ENCODE measurements at regions not wholly inside any gene's neighbourhood (a gene's known extent, or its start where the extent isn't known, plus 50 kb on each side); places are given as distances from the start of the nearest gene placed in this dataset.
"Not testable (repeated sequence)": the region's sequence is repeated elsewhere in the genome, so short reads cannot be mapped to it uniquely, and the experiment has no call there.

DNA sequence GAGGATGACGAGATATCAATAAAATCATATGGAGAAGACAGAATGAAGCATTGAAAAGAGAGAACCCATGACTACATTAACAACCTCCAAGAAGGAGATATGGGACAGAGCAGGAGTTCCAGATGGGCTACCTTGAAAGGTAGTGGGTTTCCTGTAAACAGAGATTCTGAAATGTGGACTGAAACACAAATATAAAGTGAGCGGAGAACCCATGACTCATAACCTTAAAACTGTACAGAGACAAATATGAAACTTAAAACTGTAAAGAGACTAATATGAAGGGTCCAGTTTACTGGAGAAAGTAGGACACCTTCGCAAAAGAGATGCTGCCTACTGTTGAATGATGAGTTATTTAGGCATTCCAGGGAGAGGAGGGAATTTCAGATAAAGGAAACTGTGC lies 383.7 kb downstream of the CAAP1 start:
- Histone ChIP-seq H2AFZ (ENCODE audit: low read length, unreplicated experiment) (no peak overlapping the region), H3K4me3 (ENCODE audit: low read depth, low read length) (no peak overlapping the region), H3K27ac (ENCODE audit: low read depth, low read length) (no peak overlapping the region), H3K4me1 (ENCODE audit: control insufficient read depth, insufficient read depth, low read length, unreplicated experiment) (no peaks in the 10 kb centered on the region), H3K27me3 (ENCODE audit: insufficient read depth, low read length) (peaks cover 17% of the 10 kb centered on the region; the same call in 1 of the 2 replicates), H3K79me2 (ENCODE audit: control insufficient read depth, insufficient read depth, low read length, unreplicated experiment) (no peaks in the 10 kb centered on the region), H3K36me3 (ENCODE audit: insufficient read depth, low read length) (no peaks in the 10 kb centered on the region)

DNA sequence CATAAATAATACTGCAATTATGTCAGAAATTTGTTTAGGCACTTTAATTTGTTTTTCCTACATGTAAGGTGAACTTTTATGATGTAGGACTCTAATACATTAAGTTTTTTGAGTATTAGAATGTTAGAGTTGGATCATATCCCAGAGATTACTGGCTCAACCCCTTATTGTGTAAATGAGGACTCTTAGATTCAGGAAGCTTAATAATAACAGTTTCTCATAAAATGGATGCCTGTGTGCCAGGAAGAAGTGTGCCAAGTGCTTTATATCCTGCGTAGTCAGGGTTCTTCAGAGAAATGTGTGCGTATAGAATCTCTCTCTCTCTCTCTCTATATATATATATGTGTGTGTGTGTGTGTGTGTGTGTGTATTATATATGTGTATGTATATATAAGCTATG lies 388.5 kb downstream of the CAAP1 start:
- Histone ChIP-seq H3K27me3 (ENCODE audit: insufficient read depth, low read length) (peaks cover 20% of the 10 kb centered on the region; the same call in 1 of the 2 replicates), H3K27ac (ENCODE audit: low read depth, low read length) (no peak overlapping the region), H2AFZ (ENCODE audit: low read length, unreplicated experiment) (no peak overlapping the region), H3K4me1 (ENCODE audit: control insufficient read depth, insufficient read depth, low read length, unreplicated experiment) (no peaks in the 10 kb centered on the region), H3K4me3 (ENCODE audit: low read depth, low read length) (no peak overlapping the region), H3K36me3 (ENCODE audit: insufficient read depth, low read length) (no peaks in the 10 kb centered on the region), H3K79me2 (ENCODE audit: control insufficient read depth, insufficient read depth, low read length, unreplicated experiment) (no peaks in the 10 kb centered on the region)

DNA sequence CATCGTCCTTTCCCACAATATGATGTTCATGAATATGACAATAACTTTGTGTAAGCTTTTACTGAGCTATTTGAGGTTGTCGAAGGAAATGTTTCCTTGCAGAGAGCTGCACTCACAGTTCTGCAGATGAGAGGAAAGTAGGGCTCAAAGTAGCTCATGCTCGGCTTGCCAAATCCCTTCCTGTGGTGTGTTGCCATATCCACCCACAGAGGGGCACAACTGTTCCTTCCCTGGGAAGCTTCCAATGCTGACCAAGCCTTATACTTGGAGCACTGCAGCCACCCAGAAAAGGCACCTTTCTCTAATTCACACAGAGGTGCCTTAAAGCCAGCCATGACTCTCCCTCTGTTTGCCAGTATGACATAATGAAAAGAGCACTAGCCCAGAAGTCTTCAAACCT lies 390.3 kb downstream of the CAAP1 start:
- Histone ChIP-seq H3K79me2 (ENCODE audit: control insufficient read depth, insufficient read depth, low read length, unreplicated experiment) (no peaks in the 10 kb centered on the region), H3K4me1 (ENCODE audit: control insufficient read depth, insufficient read depth, low read length, unreplicated experiment) (no peaks in the 10 kb centered on the region), H3K4me3 (ENCODE audit: low read depth, low read length) (no peak overlapping the region), H3K27me3 (ENCODE audit: insufficient read depth, low read length) (peaks cover 20% of the 10 kb centered on the region; the same call in 1 of the 2 replicates), H3K36me3 (ENCODE audit: insufficient read depth, low read length) (no peaks in the 10 kb centered on the region), H2AFZ (ENCODE audit: low read length, unreplicated experiment) (no peak overlapping the region), H3K27ac (ENCODE audit: low read depth, low read length) (no peak overlapping the region)

DNA sequence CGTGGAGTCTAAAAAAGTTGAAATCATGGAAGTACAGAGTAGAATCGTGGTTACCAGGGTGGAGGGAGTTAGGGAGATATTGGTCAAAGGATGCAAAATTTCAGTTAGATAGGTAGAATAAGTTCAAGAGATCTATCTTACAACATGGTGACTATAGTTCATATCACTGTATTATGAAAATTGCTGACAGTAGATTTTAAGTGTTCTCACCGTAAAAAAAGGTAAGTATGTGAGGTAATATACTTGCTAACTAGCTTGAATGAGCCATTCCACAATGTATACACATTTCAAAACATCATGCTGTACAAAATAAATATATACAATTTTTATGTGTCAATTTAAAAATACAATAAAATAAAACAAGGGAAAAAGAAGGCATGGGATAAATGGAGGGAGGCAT lies 392.1 kb downstream of the CAAP1 start:
- Histone ChIP-seq H3K27me3 (ENCODE audit: insufficient read depth, low read length) (peaks cover 16% of the 10 kb centered on the region; the same call in 1 of the 2 replicates), H3K4me1 (ENCODE audit: control insufficient read depth, insufficient read depth, low read length, unreplicated experiment) (no peaks in the 10 kb centered on the region), H3K4me3 (ENCODE audit: low read depth, low read length) (no peak overlapping the region), H3K27ac (ENCODE audit: low read depth, low read length) (no peak overlapping the region), H2AFZ (ENCODE audit: low read length, unreplicated experiment) (no peak overlapping the region), H3K79me2 (ENCODE audit: control insufficient read depth, insufficient read depth, low read length, unreplicated experiment) (no peaks in the 10 kb centered on the region), H3K36me3 (ENCODE audit: insufficient read depth, low read length) (no peaks in the 10 kb centered on the region)

DNA sequence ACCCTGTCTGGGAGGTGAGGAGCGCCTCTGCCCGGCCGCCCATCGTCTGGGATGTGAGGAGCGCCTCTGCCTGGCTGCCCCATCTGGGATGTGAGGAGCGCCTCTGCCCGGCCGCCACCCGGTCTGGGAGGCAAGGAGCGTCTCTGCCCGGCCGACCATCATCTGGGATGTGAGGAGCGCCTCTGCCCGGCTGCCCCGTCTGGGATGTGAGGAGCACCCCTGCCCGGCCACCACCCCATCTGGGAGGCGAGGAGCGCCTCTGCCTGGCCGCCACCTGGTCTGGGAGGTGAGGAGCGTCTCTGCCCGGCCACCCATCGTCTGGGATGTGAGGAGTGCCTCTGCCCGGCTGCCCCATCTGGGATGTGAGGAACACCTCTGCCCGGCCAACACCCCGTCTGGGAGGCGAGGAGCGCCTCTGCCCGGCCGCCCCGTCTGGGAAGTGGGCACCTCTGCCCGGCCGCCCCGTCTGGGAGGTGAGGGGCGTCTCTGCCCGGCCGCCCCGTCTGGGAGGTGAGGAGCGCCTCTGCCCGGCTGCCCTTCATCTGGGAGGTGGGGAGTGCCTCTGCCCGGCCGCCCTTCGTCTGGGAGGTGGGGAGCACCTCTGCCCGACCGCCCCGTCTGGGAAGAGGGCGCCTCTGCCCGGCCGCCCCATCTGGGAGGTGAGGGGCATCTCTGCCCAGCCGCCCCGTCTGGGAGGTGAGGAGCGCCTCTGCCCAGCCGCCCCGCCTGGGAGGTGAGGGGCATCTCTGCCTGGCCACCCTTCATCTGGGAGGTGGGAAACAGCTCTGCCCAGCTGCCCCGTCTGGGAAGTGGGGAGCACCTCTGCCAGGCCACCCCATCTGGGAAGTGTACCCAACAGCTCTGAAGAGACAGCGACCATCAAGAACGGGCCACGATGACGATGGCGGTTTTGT lies 399.7 kb downstream of the CAAP1 start:
- H3K4me1 ChIP-seq (ENCODE audit: control insufficient read depth, insufficient read depth, low read length, unreplicated experiment); H3K27me3 ChIP-seq (ENCODE audit: insufficient read depth, low read length); H3K4me3 ChIP-seq (ENCODE audit: low read depth, low read length); H3K36me3 ChIP-seq (ENCODE audit: insufficient read depth, low read length); H2AFZ ChIP-seq (ENCODE audit: low read length, unreplicated experiment); H3K27ac ChIP-seq (ENCODE audit: low read depth, low read length); H3K79me2 ChIP-seq (ENCODE audit: control insufficient read depth, insufficient read depth, low read length, unreplicated experiment): not testable (repeated sequence)

DNA sequence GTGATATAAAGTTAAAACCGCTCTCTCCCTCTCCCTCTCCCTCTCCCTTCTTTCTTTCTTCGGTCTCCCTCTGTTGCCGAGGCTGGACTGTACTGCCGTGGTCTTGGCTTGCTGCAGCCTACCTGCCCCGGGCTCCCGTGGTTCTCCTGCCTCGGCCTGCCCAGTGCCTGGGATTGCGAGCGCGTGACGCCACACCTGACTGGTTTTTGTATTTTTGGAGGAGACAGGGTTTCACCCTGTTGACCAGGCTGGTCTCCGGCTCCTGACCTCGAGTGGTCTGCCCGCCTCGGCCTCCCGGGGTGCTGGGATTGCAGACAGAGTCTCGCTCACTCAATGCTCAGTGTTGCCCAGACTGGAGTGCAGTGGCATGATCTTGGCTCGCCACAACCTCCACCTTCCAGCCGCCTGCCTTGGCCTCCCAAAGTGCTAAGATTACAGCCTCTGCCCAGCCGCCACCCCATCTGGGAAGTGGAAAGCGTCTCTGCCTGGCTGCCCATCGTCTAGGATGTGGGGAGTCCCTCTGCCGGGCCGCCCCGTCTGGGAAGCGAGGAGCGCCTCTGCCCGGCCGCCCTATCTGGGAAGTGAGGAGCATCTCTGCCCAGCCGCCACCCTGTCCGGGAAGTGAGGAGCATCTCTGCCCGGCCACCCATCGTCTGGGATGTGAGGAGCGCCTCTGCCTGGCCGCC lies 400.5 kb downstream of the CAAP1 start:
- H2AFZ ChIP-seq (ENCODE audit: low read length, unreplicated experiment); H3K36me3 ChIP-seq (ENCODE audit: insufficient read depth, low read length); H3K79me2 ChIP-seq (ENCODE audit: control insufficient read depth, insufficient read depth, low read length, unreplicated experiment); H3K4me3 ChIP-seq (ENCODE audit: low read depth, low read length); H3K27ac ChIP-seq (ENCODE audit: low read depth, low read length); H3K27me3 ChIP-seq (ENCODE audit: insufficient read depth, low read length); H3K4me1 ChIP-seq (ENCODE audit: control insufficient read depth, insufficient read depth, low read length, unreplicated experiment): not testable (repeated sequence)

DNA sequence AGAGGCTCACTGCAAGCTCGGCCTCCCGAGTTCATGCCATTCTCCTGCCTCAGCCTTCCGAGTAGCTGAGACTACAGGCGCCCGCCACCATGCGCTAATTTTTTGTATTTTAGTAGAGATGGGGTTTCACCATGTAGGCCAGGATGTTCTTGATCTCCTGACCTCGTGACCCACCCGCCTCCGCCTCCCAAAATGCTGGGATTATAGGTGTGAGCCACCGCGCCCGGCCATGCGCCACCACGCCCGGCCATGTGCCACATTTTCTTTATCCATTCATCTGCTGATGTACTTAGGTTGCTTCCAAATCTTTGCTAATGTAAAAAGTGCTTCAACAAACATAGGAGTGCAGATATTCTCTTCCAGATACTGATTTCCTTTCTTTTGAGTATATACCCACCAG lies 408.6 kb downstream of the CAAP1 start:
- H3K79me2 ChIP-seq (ENCODE audit: control insufficient read depth, insufficient read depth, low read length, unreplicated experiment) = no peaks in the 10 kb centered on the region
- H3K4me1 ChIP-seq (ENCODE audit: control insufficient read depth, insufficient read depth, low read length, unreplicated experiment) = no peaks in the 10 kb centered on the region
- H3K27ac ChIP-seq (ENCODE audit: low read depth, low read length) = no peak overlapping the region
- no peak overlapping the region for H3K4me3 ChIP-seq (ENCODE audit: low read depth, low read length)
- no peaks in the 10 kb centered on the region for H3K36me3 ChIP-seq (ENCODE audit: insufficient read depth, low read length)
- no peaks in the 10 kb centered on the region for H3K27me3 ChIP-seq (ENCODE audit: insufficient read depth, low read length)
- no peak overlapping the region for H2AFZ ChIP-seq (ENCODE audit: low read length, unreplicated experiment)

DNA sequence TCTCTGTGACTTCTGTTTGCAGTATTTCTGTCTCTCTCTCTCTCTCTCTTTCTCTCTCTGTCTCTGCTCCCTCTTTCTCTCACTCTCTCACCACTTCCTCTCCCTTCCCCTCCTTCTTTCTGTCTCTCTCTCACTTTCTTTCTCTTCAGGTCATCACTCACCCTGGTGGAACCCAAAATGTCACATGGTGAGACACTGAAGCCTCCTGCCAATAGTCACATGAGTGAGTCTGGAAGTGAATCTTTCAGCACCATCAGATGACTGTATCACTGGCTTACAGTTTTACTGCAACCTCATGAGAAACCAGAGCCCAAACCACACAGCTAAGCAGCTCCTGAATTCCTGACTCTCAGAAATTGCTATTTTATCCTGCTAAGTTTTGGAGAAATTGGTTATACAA lies 414.6 kb downstream of the CAAP1 start:
- H3K27me3 ChIP-seq (ENCODE audit: insufficient read depth, low read length) = no peaks in the 10 kb centered on the region
- H3K27ac ChIP-seq (ENCODE audit: low read depth, low read length) = no peak overlapping the region
- no peaks in the 10 kb centered on the region for H3K4me1 ChIP-seq (ENCODE audit: control insufficient read depth, insufficient read depth, low read length, unreplicated experiment)
- H3K4me3 ChIP-seq (ENCODE audit: low read depth, low read length) = no peak overlapping the region
- H3K36me3 ChIP-seq (ENCODE audit: insufficient read depth, low read length) = no peaks in the 10 kb centered on the region
- no peak overlapping the region for H2AFZ ChIP-seq (ENCODE audit: low read length, unreplicated experiment)
- no peaks in the 10 kb centered on the region for H3K79me2 ChIP-seq (ENCODE audit: control insufficient read depth, insufficient read depth, low read length, unreplicated experiment)

DNA sequence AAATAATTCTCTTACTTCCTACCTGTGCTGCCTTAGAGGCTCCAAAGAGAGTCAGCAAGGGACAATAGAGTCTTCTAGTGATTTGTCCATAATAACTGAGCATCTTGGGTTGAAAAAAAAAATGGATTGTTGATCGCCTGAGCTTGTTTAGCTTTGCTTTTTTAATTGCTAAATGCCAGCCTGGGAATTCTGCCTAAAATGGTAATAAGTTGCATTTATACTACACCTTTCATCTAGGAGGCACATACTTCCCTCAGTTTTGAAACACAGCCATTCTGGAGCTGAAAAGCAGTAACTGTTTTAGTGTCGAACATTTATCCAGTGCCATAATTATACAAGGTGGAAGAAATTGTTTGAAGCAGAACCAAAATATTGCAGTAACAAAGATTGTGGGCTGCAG lies 421.3 kb downstream of the CAAP1 start:
- H3K27ac ChIP-seq (ENCODE audit: low read depth, low read length) = no peak overlapping the region
- no peaks in the 10 kb centered on the region for H3K4me1 ChIP-seq (ENCODE audit: control insufficient read depth, insufficient read depth, low read length, unreplicated experiment)
- H2AFZ ChIP-seq (ENCODE audit: low read length, unreplicated experiment) = no peak overlapping the region
- no peaks in the 10 kb centered on the region for H3K79me2 ChIP-seq (ENCODE audit: control insufficient read depth, insufficient read depth, low read length, unreplicated experiment)
- H3K4me3 ChIP-seq (ENCODE audit: low read depth, low read length) = no peak overlapping the region
- H3K36me3 ChIP-seq (ENCODE audit: insufficient read depth, low read length) = no peaks in the 10 kb centered on the region
- H3K27me3 ChIP-seq (ENCODE audit: insufficient read depth, low read length) = no peaks in the 10 kb centered on the region

DNA sequence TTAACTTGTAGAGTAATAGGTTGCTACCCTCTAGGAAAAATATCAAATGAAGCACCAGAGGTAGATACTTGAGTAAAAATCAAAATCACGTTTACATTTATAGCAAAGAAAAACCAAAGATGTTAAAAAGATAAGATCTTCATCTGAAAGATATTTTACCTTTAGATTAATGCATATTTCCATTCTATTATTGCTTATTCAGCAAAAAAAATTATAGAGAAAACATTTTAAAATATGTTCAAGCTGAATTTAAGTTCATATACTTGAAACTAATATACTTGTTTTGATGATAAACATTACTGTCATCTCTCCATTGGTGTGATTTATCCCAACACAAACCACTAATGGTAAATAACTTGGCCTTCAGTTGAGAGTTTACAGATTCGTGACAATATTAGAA lies 422.3 kb downstream of the CAAP1 start:
- no peaks in the 10 kb centered on the region for H3K27me3 ChIP-seq (ENCODE audit: insufficient read depth, low read length)
- no peaks in the 10 kb centered on the region for H3K4me1 ChIP-seq (ENCODE audit: control insufficient read depth, insufficient read depth, low read length, unreplicated experiment)
- H3K79me2 ChIP-seq (ENCODE audit: control insufficient read depth, insufficient read depth, low read length, unreplicated experiment) = no peaks in the 10 kb centered on the region
- no peak overlapping the region for H3K4me3 ChIP-seq (ENCODE audit: low read depth, low read length)
- H3K36me3 ChIP-seq (ENCODE audit: insufficient read depth, low read length) = no peaks in the 10 kb centered on the region
- H2AFZ ChIP-seq (ENCODE audit: low read length, unreplicated experiment) = no peak overlapping the region
- H3K27ac ChIP-seq (ENCODE audit: low read depth, low read length) = no peak overlapping the region

DNA sequence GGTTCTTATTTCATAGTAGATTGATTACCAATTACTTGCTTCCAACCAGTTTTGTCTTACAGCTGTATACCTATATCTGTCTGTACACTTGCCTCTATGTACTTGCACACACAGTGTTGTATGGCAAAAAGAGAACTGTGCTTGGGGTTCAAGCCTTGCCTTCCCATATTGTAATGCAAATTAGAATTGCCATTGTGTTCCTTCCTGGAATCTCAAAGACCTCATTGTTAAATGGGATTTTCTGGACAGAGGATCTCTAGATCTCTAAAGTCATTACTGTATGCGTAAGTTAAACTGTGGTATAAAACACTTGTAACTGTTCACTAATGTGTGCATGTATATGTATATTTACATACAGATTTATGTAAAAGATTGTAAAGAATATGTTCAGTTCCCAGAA lies 428.8 kb downstream of the CAAP1 start:
- H3K4me1 ChIP-seq (ENCODE audit: control insufficient read depth, insufficient read depth, low read length, unreplicated experiment) = no peaks in the 10 kb centered on the region

More for the DNA sequence above, 428.8 kb downstream of the CAAP1 start:
- no peaks in the 10 kb centered on the region for H3K27me3 ChIP-seq (ENCODE audit: insufficient read depth, low read length)
- no peak overlapping the region for H2AFZ ChIP-seq (ENCODE audit: low read length, unreplicated experiment)
- no peak overlapping the region for H3K4me3 ChIP-seq (ENCODE audit: low read depth, low read length)
- no peak overlapping the region for H3K27ac ChIP-seq (ENCODE audit: low read depth, low read length)
- H3K36me3 ChIP-seq (ENCODE audit: insufficient read depth, low read length) = no peaks in the 10 kb centered on the region
- H3K79me2 ChIP-seq (ENCODE audit: control insufficient read depth, insufficient read depth, low read length, unreplicated experiment) = no peaks in the 10 kb centered on the region

Data from ACC112 (cell line).